Activated CD4-positive, alpha-beta memory T cell treated with anti-CD3 and anti-CD28 coated beads for 36 hours (primary cell): ENCODE measurements at regions not wholly inside any gene's neighbourhood (a gene's known extent, or its start where the extent isn't known, plus 50 kb on each side); places are given as distances from the start of the nearest gene placed in this dataset.

ENCODE experiments used
- CTCF ChIA-PET: fragments of 350-600 bp; sonication (Branson Sonifier 250); formaldehyde crosslinking; loops from one replicate; lab custom pipeline; 2021; ENCODE audit warnings: antibody characterized with exemption, inconsistent platforms; lab: Charles Lee
- POLR2A ChIA-PET: fragments of 350-600 bp; sonication (Branson Sonifier 250); formaldehyde crosslinking; loops from one replicate; lab custom pipeline; 2021; ENCODE audit warnings: antibody characterized with exemption; lab: Charles Lee
- DNase-seq: peaks from one replicate; pipeline ENCODE4 v3.0.0-alpha.2; 2020
- H3K27ac Mint-ChIP-seq: one replicate; pipeline ENCODE4 v1.8.0; 2021; ENCODE audit warnings: mixed read lengths
- H3K27me3 Mint-ChIP-seq: one replicate; pipeline ENCODE4 v1.8.0; 2021; ENCODE audit warnings: mixed read lengths
- H3K36me3 Mint-ChIP-seq: one replicate; pipeline ENCODE4 v1.8.0; 2021; ENCODE audit warnings: mixed read lengths
- H3K4me1 Mint-ChIP-seq: one replicate; pipeline ENCODE4 v1.8.0; 2021; ENCODE audit warnings: low read depth, mixed read lengths
- H3K4me3 Mint-ChIP-seq: one replicate; pipeline ENCODE4 v1.8.0; 2021; ENCODE audit warnings: mild to moderate bottlenecking, mixed read lengths
- H3K9me3 Mint-ChIP-seq: one replicate; pipeline ENCODE4 v1.8.0; 2021; ENCODE audit warnings: mixed read lengths
- intact Hi-C: fragments of 100-400 bp; cut with micrococcal nuclease; formaldehyde crosslinking; loops from one replicate; pipeline ENCODE4 v1.15.1; 2023

DNA sequence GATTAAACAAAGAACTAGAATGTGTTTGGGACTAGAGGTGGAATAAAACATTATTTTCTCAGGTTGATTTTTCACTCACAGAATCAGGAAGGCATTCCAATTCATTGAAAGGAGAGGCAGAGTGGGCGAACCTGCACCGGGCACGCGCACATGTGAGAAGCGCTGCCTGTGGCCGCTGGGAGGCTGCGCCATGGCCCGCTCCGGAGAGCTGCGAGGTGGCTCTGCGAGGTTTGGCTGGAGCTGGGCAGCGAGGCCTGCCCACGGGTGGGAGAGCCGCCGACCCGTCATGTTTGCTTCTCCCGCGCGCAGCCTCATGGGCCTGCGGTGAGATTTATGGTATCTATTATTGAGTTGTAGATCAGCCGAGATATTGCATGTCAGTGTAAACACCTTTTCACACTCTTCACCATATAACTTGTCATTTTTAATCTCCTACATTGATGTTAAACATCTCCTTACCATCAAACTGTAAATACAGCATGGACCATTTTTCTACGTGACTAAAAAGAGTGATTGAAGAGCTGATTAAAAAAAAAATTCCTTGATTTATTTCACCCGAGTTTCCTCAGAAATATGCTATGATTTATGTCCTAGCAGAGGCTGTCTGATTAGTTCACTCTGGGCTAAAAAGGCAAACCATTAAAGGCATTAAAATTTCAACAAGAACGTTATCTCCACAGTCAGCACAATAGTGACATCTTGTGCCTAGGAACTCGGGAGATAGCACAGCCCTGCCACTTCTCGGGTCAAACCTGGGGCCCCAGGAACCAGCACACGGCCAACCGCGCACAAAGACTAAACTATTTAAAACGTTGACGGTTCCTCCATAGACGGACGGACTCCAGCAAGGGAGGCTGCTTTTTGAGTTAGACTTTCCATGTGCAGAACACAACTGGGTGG is 96.6 kb upstream of the RNF32 start:
- CTCF ChIA-PET = no interaction called here
- DNase-seq = no peak
- POLR2A ChIA-PET = no interaction called here
- Mint-ChIP-seq H3K4me1 (no peaks in the 10 kb centered on the region), H3K27me3 (peaks cover 6% of the 10 kb centered on the region), H3K36me3 (no peaks in the 10 kb centered on the region), H3K9me3 (peaks cover 6% of the 10 kb centered on the region), H3K4me3 (no peak overlapping the region), H3K27ac (no peak overlapping the region)
- intact Hi-C loops = no loop called here

GRCh38 chr7:156540619-156541165 is 99.9 kb upstream of the RNF32 start:
- no peak for DNase-seq
- ChIA-PET POLR2A (no interaction called here), CTCF (no interaction called here)
- H3K27ac Mint-ChIP-seq = no peak overlapping the region
- H3K4me3 Mint-ChIP-seq = no peak overlapping the region
- no peaks in the 10 kb centered on the region for H3K9me3 Mint-ChIP-seq
- H3K36me3 Mint-ChIP-seq = no peaks in the 10 kb centered on the region
- H3K27me3 Mint-ChIP-seq = peaks cover 6% of the 10 kb centered on the region
- H3K4me1 Mint-ChIP-seq = no peaks in the 10 kb centered on the region
- intact Hi-C loops = no loop called here

GRCh38 chr7:156539999-156540398 is 100.6 kb upstream of the RNF32 start:
- Mint-ChIP-seq H3K9me3 (no peaks in the 10 kb centered on the region), H3K27me3 (peaks cover 6% of the 10 kb centered on the region), H3K27ac (no peak overlapping the region), H3K4me3 (no peak overlapping the region), H3K36me3 (no peaks in the 10 kb centered on the region), H3K4me1 (no peaks in the 10 kb centered on the region)
- ChIA-PET POLR2A (no interaction called here), CTCF (no interaction called here)
- no peak for DNase-seq
- intact Hi-C loops = no loop called here

DNA sequence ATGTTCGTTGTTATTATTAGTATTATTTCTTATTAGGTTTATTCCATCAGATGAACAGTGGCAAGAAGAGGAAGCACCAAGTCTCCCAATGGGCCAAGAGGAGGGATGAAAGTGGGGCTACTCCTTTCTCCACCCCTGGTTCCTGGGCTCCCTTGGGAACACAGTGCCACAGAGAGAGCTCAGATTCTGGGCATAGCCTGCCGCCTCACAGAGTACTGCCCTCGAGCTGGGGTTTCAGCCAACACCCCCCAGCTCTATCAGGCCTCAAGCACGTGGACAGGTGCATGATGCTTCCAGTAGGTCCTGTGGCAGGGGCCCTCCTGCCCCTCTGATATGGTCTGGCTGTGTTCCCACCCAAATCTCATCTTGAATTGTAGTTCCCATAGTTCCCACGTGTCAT is 103.6 kb upstream of the RNF32 start:
- no peak overlapping the region for H3K27ac Mint-ChIP-seq
- peaks cover 5% of the 10 kb centered on the region for H3K27me3 Mint-ChIP-seq
- no peaks in the 10 kb centered on the region for H3K4me1 Mint-ChIP-seq
- no peak for DNase-seq
- intact Hi-C loops = no loop called here
- H3K9me3 Mint-ChIP-seq = no peaks in the 10 kb centered on the region
- H3K4me3 Mint-ChIP-seq = no peak overlapping the region
- POLR2A ChIA-PET = no interaction called here
- CTCF ChIA-PET = no interaction called here
- no peaks in the 10 kb centered on the region for H3K36me3 Mint-ChIP-seq

DNA sequence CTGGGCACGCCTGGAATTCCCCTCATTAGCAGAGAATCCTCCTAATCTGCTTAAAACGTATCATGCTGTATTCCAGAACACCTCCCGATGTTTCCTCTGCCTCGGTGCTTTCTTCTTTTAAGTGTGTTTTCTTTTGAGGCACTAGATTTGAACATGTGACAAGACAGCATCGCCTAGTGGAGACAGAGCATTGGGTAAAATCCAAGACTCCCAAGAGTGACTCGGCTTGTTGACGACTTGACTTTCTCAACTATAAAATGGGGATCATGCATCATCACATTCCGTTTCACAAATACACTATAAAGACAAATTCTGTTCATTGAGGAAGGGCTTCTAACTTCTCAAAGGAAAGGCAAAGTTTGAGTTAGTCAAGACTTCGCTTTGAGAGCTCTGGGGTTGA is 105.6 kb upstream of the RNF32 start:
- H3K4me1 Mint-ChIP-seq = no peaks in the 10 kb centered on the region
- POLR2A ChIA-PET = no interaction called here
- H3K36me3 Mint-ChIP-seq = no peaks in the 10 kb centered on the region
- no peak overlapping the region for H3K4me3 Mint-ChIP-seq
- no peak overlapping the region for H3K27ac Mint-ChIP-seq
- CTCF ChIA-PET = no interaction called here
- H3K27me3 Mint-ChIP-seq = peaks cover 4% of the 10 kb centered on the region
- no peak for DNase-seq
- no peaks in the 10 kb centered on the region for H3K9me3 Mint-ChIP-seq
- intact Hi-C loops = no loop called here

DNA sequence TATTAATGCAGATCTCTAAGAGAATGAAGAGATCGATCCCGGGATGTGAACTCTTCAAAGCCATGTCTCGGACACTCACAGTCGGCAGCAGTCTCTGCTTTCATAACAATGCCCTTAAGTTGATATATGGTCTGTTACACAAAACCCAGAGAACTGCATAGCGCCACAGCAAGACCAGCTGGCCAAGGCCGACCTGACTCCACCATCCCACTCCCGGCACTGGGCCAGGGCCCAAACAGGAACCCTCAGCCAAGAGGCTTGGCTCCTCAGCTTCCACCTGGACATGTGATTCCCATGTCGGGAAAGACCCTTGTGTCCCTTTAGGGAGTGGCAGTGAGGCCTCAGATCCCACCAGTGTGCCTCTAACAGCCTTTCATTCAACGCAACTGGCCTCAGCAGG is 106.6 kb upstream of the RNF32 start:
- H3K4me3 Mint-ChIP-seq = no peak overlapping the region
- ChIA-PET POLR2A (no interaction called here), CTCF (no interaction called here)
- no peak overlapping the region for H3K27ac Mint-ChIP-seq
- H3K27me3 Mint-ChIP-seq = peaks cover 4% of the 10 kb centered on the region
- no peaks in the 10 kb centered on the region for H3K36me3 Mint-ChIP-seq
- H3K4me1 Mint-ChIP-seq = no peaks in the 10 kb centered on the region
- intact Hi-C loops = no loop called here
- H3K9me3 Mint-ChIP-seq = no peaks in the 10 kb centered on the region
- DNase-seq = no peak

- H3K4me1 Mint-ChIP-seq = no peaks in the 10 kb centered on the region
- intact Hi-C loops = no loop called here
- no peak overlapping the region for H3K27ac Mint-ChIP-seq
- peaks cover 4% of the 10 kb centered on the region for H3K27me3 Mint-ChIP-seq
- ChIA-PET POLR2A (no interaction called here), CTCF (no interaction called here)
- DNase-seq = no peak
- no peak overlapping the region for H3K4me3 Mint-ChIP-seq
- no peaks in the 10 kb centered on the region for H3K9me3 Mint-ChIP-seq
- H3K36me3 Mint-ChIP-seq = no peaks in the 10 kb centered on the region
Observed at GRCh38 chr7:156533420-156533819, 107.2 kb upstream of the RNF32 start.

GRCh38 chr7:156532016-156532602 is 108.5 kb upstream of the RNF32 start:
- CTCF ChIA-PET = no interaction called here

GRCh38 chr7:156529956-156530355 is 110.6 kb upstream of the RNF32 start:
- Mint-ChIP-seq H3K4me3 (no peak overlapping the region), H3K36me3 (no peaks in the 10 kb centered on the region), H3K27ac (no peak overlapping the region), H3K9me3 (no peaks in the 10 kb centered on the region), H3K27me3 (peaks cover 1% of the 10 kb centered on the region), H3K4me1 (no peaks in the 10 kb centered on the region)
- intact Hi-C loops = no loop called here
- ChIA-PET POLR2A (no interaction called here), CTCF (no interaction called here)
- no peak for DNase-seq

More at GRCh38 chr7:156532016-156532602, 108.5 kb upstream of the RNF32 start:
- Mint-ChIP-seq H3K4me3 (no peak overlapping the region), H3K4me1 (no peaks in the 10 kb centered on the region), H3K36me3 (no peaks in the 10 kb centered on the region), H3K27ac (no peak overlapping the region), H3K9me3 (no peaks in the 10 kb centered on the region), H3K27me3 (peaks cover 1% of the 10 kb centered on the region)
- intact Hi-C loops = no loop called here
- no peak for DNase-seq
- POLR2A ChIA-PET = no interaction called here

GRCh38 chr7:156527458-156527890 is 113.1 kb upstream of the RNF32 start:
- ChIA-PET POLR2A (no interaction called here), CTCF (no interaction called here)
- H3K27ac Mint-ChIP-seq = no peak overlapping the region
- intact Hi-C loops = no loop called here
- H3K9me3 Mint-ChIP-seq = no peaks in the 10 kb centered on the region
- no peak overlapping the region for H3K4me3 Mint-ChIP-seq
- H3K4me1 Mint-ChIP-seq = no peaks in the 10 kb centered on the region
- DNase-seq = no peak
- no peaks in the 10 kb centered on the region for H3K27me3 Mint-ChIP-seq
- H3K36me3 Mint-ChIP-seq = no peaks in the 10 kb centered on the region

DNA sequence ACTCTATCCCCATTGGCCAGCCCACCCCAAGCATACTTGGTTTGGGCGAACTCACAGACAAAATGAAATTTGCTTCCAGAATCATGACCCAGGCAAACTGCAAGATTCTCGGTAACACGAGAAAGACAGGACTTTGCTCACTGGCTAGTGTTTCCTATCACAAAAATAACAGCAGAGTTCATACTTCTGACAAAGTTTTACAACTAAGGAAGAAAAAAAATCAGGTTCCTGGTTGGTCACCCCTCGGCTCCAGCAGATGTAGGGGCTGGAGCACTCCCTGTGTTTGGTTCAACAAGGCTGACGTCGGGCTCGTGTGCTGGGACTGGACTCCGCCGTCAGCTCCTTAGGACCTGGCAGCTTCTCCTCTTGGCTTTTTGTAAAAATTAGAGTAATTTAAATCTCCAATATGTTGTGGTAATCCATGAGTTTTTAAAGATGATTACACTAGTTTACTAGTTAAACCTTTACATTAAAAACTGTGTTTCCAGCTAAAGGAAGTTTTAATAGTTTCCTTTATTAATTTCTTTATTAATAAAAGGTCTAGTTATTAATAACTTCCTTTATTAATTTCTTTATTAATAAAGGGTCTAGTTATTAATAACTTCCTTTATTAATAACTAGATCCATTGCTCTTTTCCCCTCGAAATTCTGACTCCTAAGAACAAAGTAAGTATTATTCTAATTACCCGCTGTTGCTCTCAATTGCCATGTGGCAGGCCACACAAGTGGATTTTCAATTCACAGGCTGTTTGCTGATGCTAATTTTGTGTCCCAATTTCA is 115.6 kb upstream of the RNF32 start:
- DNase-seq = no peak
- intact Hi-C loops = no loop called here
- ChIA-PET POLR2A (no interaction called here), CTCF (no interaction called here)
- no peaks in the 10 kb centered on the region for H3K9me3 Mint-ChIP-seq
- no peak overlapping the region for H3K4me3 Mint-ChIP-seq
- peaks cover 1% of the 10 kb centered on the region for H3K27me3 Mint-ChIP-seq
- H3K27ac Mint-ChIP-seq = no peak overlapping the region
- H3K4me1 Mint-ChIP-seq = no peaks in the 10 kb centered on the region
- no peaks in the 10 kb centered on the region for H3K36me3 Mint-ChIP-seq

GRCh38 chr7:156523447-156524048 is 117.0 kb upstream of the RNF32 start:
- H3K9me3 Mint-ChIP-seq = no peaks in the 10 kb centered on the region
- ChIA-PET CTCF (no interaction called here), POLR2A (no interaction called here)
- no peak for DNase-seq
- peaks cover 1% of the 10 kb centered on the region for H3K27me3 Mint-ChIP-seq
- no peaks in the 10 kb centered on the region for H3K36me3 Mint-ChIP-seq
- no peak overlapping the region for H3K27ac Mint-ChIP-seq
- intact Hi-C loops = no loop called here
- H3K4me1 Mint-ChIP-seq = no peaks in the 10 kb centered on the region
- no peak overlapping the region for H3K4me3 Mint-ChIP-seq
